GM12874 (cell line): ENCODE measurements at regions not wholly inside any gene's neighbourhood (a gene's known extent, or its start where the extent isn't known, plus 50 kb on each side); places are given as distances from the start of the nearest gene placed in this dataset.

Source experiments
- TF ChIP-seq, protein P1 (sequence below): IDR thresholded peaks from 2 replicates; pipeline ENCODE4 v1.5.1; 2011; ENCODE audit warnings: low read depth, mild to moderate bottlenecking, control low read depth, low read length, moderate library complexity; ENCODE audit not compliant: insufficient read depth

GRCh38 chr17:34413443-34414119 is 50.5 kb upstream of the CCL1 start:
- TF ChIP-seq, protein P1, sequence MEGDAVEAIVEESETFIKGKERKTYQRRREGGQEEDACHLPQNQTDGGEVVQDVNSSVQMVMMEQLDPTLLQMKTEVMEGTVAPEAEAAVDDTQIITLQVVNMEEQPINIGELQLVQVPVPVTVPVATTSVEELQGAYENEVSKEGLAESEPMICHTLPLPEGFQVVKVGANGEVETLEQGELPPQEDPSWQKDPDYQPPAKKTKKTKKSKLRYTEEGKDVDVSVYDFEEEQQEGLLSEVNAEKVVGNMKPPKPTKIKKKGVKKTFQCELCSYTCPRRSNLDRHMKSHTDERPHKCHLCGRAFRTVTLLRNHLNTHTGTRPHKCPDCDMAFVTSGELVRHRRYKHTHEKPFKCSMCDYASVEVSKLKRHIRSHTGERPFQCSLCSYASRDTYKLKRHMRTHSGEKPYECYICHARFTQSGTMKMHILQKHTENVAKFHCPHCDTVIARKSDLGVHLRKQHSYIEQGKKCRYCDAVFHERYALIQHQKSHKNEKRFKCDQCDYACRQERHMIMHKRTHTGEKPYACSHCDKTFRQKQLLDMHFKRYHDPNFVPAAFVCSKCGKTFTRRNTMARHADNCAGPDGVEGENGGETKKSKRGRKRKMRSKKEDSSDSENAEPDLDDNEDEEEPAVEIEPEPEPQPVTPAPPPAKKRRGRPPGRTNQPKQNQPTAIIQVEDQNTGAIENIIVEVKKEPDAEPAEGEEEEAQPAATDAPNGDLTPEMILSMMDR = no peak

- TF ChIP-seq, protein P1 = no peak
These were observed 50.0 kb upstream of the CCL1 start for GRCh38 chr17:34412965-34413441.
